ENCODE measurements at regions not wholly inside any gene's neighbourhood (a gene's known extent, or its start where the extent isn't known, plus 50 kb on each side); places are given as distances from the start of the nearest gene placed in this dataset.

GRCh38 chr10:27618906-27619305, 114.8 kb downstream of the RAB18 start:
- no peak overlapping the region for H3K23ac ChIP-seq (ENCODE audit: low read length in 2 of 2)
- H3K9ac ChIP-seq (ENCODE audit: low read length), result no peak overlapping the region
- no peak overlapping the region for H2BK5ac ChIP-seq (ENCODE audit: low read depth, low read length, poor library complexity, severe bottlenecking)
- H4K8ac ChIP-seq (ENCODE audit: low read length), result no peak overlapping the region
- H3K27me3 ChIP-seq (ENCODE audit: control insufficient read depth in 1 of 2, insufficient read depth in 1 of 2, low read length in 2 of 2), result peaks cover 0 to 8% of the 10 kb centered on the region in 2 experiments
- H3K14ac ChIP-seq (ENCODE audit: low read length in 2 of 2), result no peak overlapping the region
- H3K36me3 ChIP-seq (ENCODE audit: control insufficient read depth in 1 of 2, insufficient read depth in 2 of 2, low read depth in 1 of 2, low read length in 2 of 2), result no peaks in the 10 kb centered on the region
- no peak overlapping the region for H2BK15ac ChIP-seq (ENCODE audit: low read depth, poor library complexity, severe bottlenecking)
- H3K4ac ChIP-seq (ENCODE audit: low read depth in 1 of 2, low read length in 2 of 2), result no peak overlapping the region
- H2BK12ac ChIP-seq (ENCODE audit: low read length in 2 of 2), result no peak overlapping the region
- no peak overlapping the region for H3K4me3 ChIP-seq (ENCODE audit: insufficient read depth in 1 of 2, low read depth in 1 of 2, low read length in 2 of 2)
- H3K9me3 ChIP-seq (ENCODE audit: control insufficient read depth, low read length), result no peaks in the 10 kb centered on the region
- no peak overlapping the region for H3K4me2 ChIP-seq (ENCODE audit: low read length, poor library complexity, severe bottlenecking)
- no peak overlapping the region for H3K18ac ChIP-seq (ENCODE audit: low read depth in 1 of 2, low read length in 2 of 2)
- no peak for DNase-seq
- H4K91ac ChIP-seq (ENCODE audit: low read length), result no peak overlapping the region
- no peak overlapping the region for H3K27ac ChIP-seq (ENCODE audit: low read length, poor library complexity, severe bottlenecking)
- no peaks in the 10 kb centered on the region for H3K79me1 ChIP-seq (replicated peaks; ENCODE audit: low read length, poor library complexity, severe bottlenecking)
- H2AFZ ChIP-seq (ENCODE audit: low read depth, low read length), result no peak overlapping the region
- no peak overlapping the region for H2AK5ac ChIP-seq (ENCODE audit: low read length, severe bottlenecking)
- 83% methylated on average over 10 of the region's 10 CpGs for WGBS
- no peak overlapping the region for H2BK120ac ChIP-seq (ENCODE audit: low read depth, low read length)
- peaks cover 7% of the 10 kb centered on the region for H3K4me1 ChIP-seq (ENCODE audit: control insufficient read depth, insufficient read depth, low read depth, low read length)

GRCh38 chr10:27619329-27619728, 115.2 kb downstream of the RAB18 start:
- H3K14ac ChIP-seq (ENCODE audit: low read length in 2 of 2), result no peak overlapping the region
- H3K18ac ChIP-seq (ENCODE audit: low read depth in 1 of 2, low read length in 2 of 2), result no peak overlapping the region
- H3K23ac ChIP-seq (ENCODE audit: low read length in 2 of 2), result no peak overlapping the region
- no peak overlapping the region for H3K4me2 ChIP-seq (ENCODE audit: low read length, poor library complexity, severe bottlenecking)
- H2AFZ ChIP-seq (ENCODE audit: low read depth, low read length), result no peak overlapping the region
- H3K4ac ChIP-seq (ENCODE audit: low read depth in 1 of 2, low read length in 2 of 2), result no peak overlapping the region
- H3K27ac ChIP-seq (ENCODE audit: low read length, poor library complexity, severe bottlenecking), result no peak overlapping the region
- H2BK120ac ChIP-seq (ENCODE audit: low read depth, low read length), result no peak overlapping the region
- H2BK5ac ChIP-seq (ENCODE audit: low read depth, low read length, poor library complexity, severe bottlenecking), result no peak overlapping the region
- no peak overlapping the region for H3K4me3 ChIP-seq (ENCODE audit: insufficient read depth in 1 of 2, low read depth in 1 of 2, low read length in 2 of 2)
- H3K27me3 ChIP-seq (ENCODE audit: control insufficient read depth in 1 of 2, insufficient read depth in 1 of 2, low read length in 2 of 2), result peaks cover 0 to 8% of the 10 kb centered on the region in 2 experiments
- no peaks in the 10 kb centered on the region for H3K9me3 ChIP-seq (ENCODE audit: control insufficient read depth, low read length)
- no peak overlapping the region for H2BK15ac ChIP-seq (ENCODE audit: low read depth, poor library complexity, severe bottlenecking)
- no peak overlapping the region for H2AK5ac ChIP-seq (ENCODE audit: low read length, severe bottlenecking)
- DNase-seq, result no peak
- H4K91ac ChIP-seq (ENCODE audit: low read length), result no peak overlapping the region
- no peak overlapping the region for H2BK12ac ChIP-seq (ENCODE audit: low read length in 2 of 2)
- no peak overlapping the region for H3K9ac ChIP-seq (ENCODE audit: low read length)
- no peaks in the 10 kb centered on the region for H3K79me1 ChIP-seq (replicated peaks; ENCODE audit: low read length, poor library complexity, severe bottlenecking)
- peaks cover 7% of the 10 kb centered on the region for H3K4me1 ChIP-seq (ENCODE audit: control insufficient read depth, insufficient read depth, low read depth, low read length)
- no peaks in the 10 kb centered on the region for H3K36me3 ChIP-seq (ENCODE audit: control insufficient read depth in 1 of 2, insufficient read depth in 2 of 2, low read depth in 1 of 2, low read length in 2 of 2)
- no peak overlapping the region for H4K8ac ChIP-seq (ENCODE audit: low read length)
- WGBS, result 93% methylated on average over 4 of the region's 4 CpGs

- Histone ChIP-seq H3K4me3 (ENCODE audit: insufficient read depth in 1 of 2, low read depth in 1 of 2, low read length in 2 of 2) (peak overlapping the region in 1 of 2 experiments; percentile 61), H3K36me3 (ENCODE audit: control insufficient read depth in 1 of 2, insufficient read depth in 2 of 2, low read depth in 1 of 2, low read length in 2 of 2) (no peaks in the 10 kb centered on the region)
Measured at GRCh38 chr10:27620430-27621397, 116.6 kb downstream of the RAB18 start.

GRCh38 chr10:27621461-27621860, 117.4 kb downstream of the RAB18 start:
- no peak overlapping the region for H3K4me2 ChIP-seq (ENCODE audit: low read length, poor library complexity, severe bottlenecking)
- H3K9me3 ChIP-seq (ENCODE audit: control insufficient read depth, low read length), result no peaks in the 10 kb centered on the region
- H3K79me1 ChIP-seq (replicated peaks; ENCODE audit: low read length, poor library complexity, severe bottlenecking), result no peaks in the 10 kb centered on the region
- no peak overlapping the region for H3K14ac ChIP-seq (ENCODE audit: low read length in 2 of 2)
- no peak overlapping the region for H4K91ac ChIP-seq (ENCODE audit: low read length)
- no peak overlapping the region for H2BK12ac ChIP-seq (ENCODE audit: low read length in 2 of 2)
- H3K4me1 ChIP-seq (ENCODE audit: control insufficient read depth, insufficient read depth, low read depth, low read length), result peaks cover 6% of the 10 kb centered on the region
- H2AFZ ChIP-seq (ENCODE audit: low read depth, low read length), result no peak overlapping the region
- no peak overlapping the region for H3K4ac ChIP-seq (ENCODE audit: low read depth in 1 of 2, low read length in 2 of 2)
- H3K18ac ChIP-seq (ENCODE audit: low read depth in 1 of 2, low read length in 2 of 2), result no peak overlapping the region
- H3K27me3 ChIP-seq (ENCODE audit: control insufficient read depth in 1 of 2, insufficient read depth in 1 of 2, low read length in 2 of 2), result peaks cover 0 to 3% of the 10 kb centered on the region in 2 experiments
- no peak overlapping the region for H2BK15ac ChIP-seq (ENCODE audit: low read depth, poor library complexity, severe bottlenecking)
- H2BK5ac ChIP-seq (ENCODE audit: low read depth, low read length, poor library complexity, severe bottlenecking), result no peak overlapping the region
- H3K9ac ChIP-seq (ENCODE audit: low read length), result peak overlapping the region; percentile 68
- DNase-seq, result no peak
- 56% methylated on average over 3 of the region's 4 CpGs for WGBS
- H3K4me3 ChIP-seq (ENCODE audit: insufficient read depth in 1 of 2, low read depth in 1 of 2, low read length in 2 of 2), result peak overlapping the region in 1 of 2 experiments; percentile 61
- H3K27ac ChIP-seq (ENCODE audit: low read length, poor library complexity, severe bottlenecking), result no peak overlapping the region
- H4K8ac ChIP-seq (ENCODE audit: low read length), result no peak overlapping the region
- H2BK120ac ChIP-seq (ENCODE audit: low read depth, low read length), result no peak overlapping the region
- no peak overlapping the region for H3K23ac ChIP-seq (ENCODE audit: low read length in 2 of 2)
- H2AK5ac ChIP-seq (ENCODE audit: low read length, severe bottlenecking), result no peak overlapping the region
- H3K36me3 ChIP-seq (ENCODE audit: control insufficient read depth in 1 of 2, insufficient read depth in 2 of 2, low read depth in 1 of 2, low read length in 2 of 2), result no peaks in the 10 kb centered on the region

More at GRCh38 chr10:27620430-27621397, 116.6 kb downstream of the RAB18 start:
- Histone ChIP-seq H3K27me3 (ENCODE audit: control insufficient read depth in 1 of 2, insufficient read depth in 1 of 2, low read length in 2 of 2) (peaks cover 0 to 3% of the 10 kb centered on the region in 2 experiments), H3K14ac (ENCODE audit: low read length in 2 of 2) (no peak overlapping the region), H2BK120ac (ENCODE audit: low read depth, low read length) (no peak overlapping the region), H2BK5ac (ENCODE audit: low read depth, low read length, poor library complexity, severe bottlenecking) (no peak overlapping the region), H3K27ac (ENCODE audit: low read length, poor library complexity, severe bottlenecking) (peak overlapping the region; percentile 61), H3K79me1 (replicated peaks; ENCODE audit: low read length, poor library complexity, severe bottlenecking) (no peaks in the 10 kb centered on the region), H2BK15ac (ENCODE audit: low read depth, poor library complexity, severe bottlenecking) (no peak overlapping the region), H3K9ac (ENCODE audit: low read length) (peak overlapping the region; percentile 68), H3K18ac (ENCODE audit: low read depth in 1 of 2, low read length in 2 of 2) (no peak overlapping the region), H3K4ac (ENCODE audit: low read depth in 1 of 2, low read length in 2 of 2) (no peak overlapping the region), H3K23ac (ENCODE audit: low read length in 2 of 2) (no peak overlapping the region), H2AK5ac (ENCODE audit: low read length, severe bottlenecking) (no peak overlapping the region), H3K4me2 (ENCODE audit: low read length, poor library complexity, severe bottlenecking) (no peak overlapping the region), H4K8ac (ENCODE audit: low read length) (no peak overlapping the region), H3K9me3 (ENCODE audit: control insufficient read depth, low read length) (no peaks in the 10 kb centered on the region), H2AFZ (ENCODE audit: low read depth, low read length) (no peak overlapping the region), H4K91ac (ENCODE audit: low read length) (no peak overlapping the region), H3K4me1 (ENCODE audit: control insufficient read depth, insufficient read depth, low read depth, low read length) (peaks cover 6% of the 10 kb centered on the region), H2BK12ac (ENCODE audit: low read length in 2 of 2) (no peak overlapping the region)
- no peak for DNase-seq
- WGBS, result 65% methylated on average over 10 of the region's 10 CpGs
